A549 (cell line): ENCODE measurements at regions not wholly inside any gene's neighbourhood (a gene's known extent, or its start where the extent isn't known, plus 50 kb on each side); places are given as distances from the start of the nearest gene placed in this dataset.
"Not testable (repeated sequence)": the region's sequence is repeated elsewhere in the genome, so short reads cannot be mapped to it uniquely, and the experiment has no call there.

Experiments used
- ATAC-seq, 2 experiments: fragments of 200-7000 bp in 1 of 2; fragments of >200 bp in 1 of 2; cut with Nextera tagmentation in 1 of 2; cut with Tn5 transposase in 1 of 2; 3 replicates each; pipeline versions ENCODE4 v1.8.0 to v1.9.1; 2018 to 2020; ENCODE audit warnings: mild to moderate bottlenecking in 1 of 2, moderate library complexity in 1 of 2
- CTCF ChIA-PET: fragments of 300-600 bp; sonication (Branson Sonifier 250); formaldehyde crosslinking; extraction: SDS; loops from one replicate; lab custom pipeline; 2021; ENCODE audit warnings: antibody characterized with exemption, inconsistent platforms; lab: Yijun Ruan, JAX
- POLR2A ChIA-PET: fragments of 350-600 bp; formaldehyde crosslinking; extraction: SDS; loops from one replicate; lab custom pipeline; 2021; ENCODE audit warnings: antibody characterized with exemption, inconsistent platforms; lab: Yijun Ruan, JAX
- DNase-seq, 2 experiments: peaks; one replicate each; pipeline versions ENCODE4 v3.0.0 to v3.0.0-alpha.2; 2011 to 2016; ENCODE audit warnings: low read depth in 1 of 2, low spot score in 1 of 2
- FAIRE-seq: peaks from 2 replicates; lab custom pipeline; 2011; peaks lifted over from hg19 to GRCh38; lab: Jason Lieb, UNC
- H3K27ac ChIP-seq, 2 experiments: fragments of >200 bp; sonication (Bioruptor Twin); formaldehyde crosslinking; 3 replicates each; pipeline ENCODE4 v1.5.1; 2016 to 2017
- H3K4me1 ChIP-seq: fragments of >200 bp; sonication (Bioruptor Twin); formaldehyde crosslinking; 3 replicates; pipeline ENCODE4 v1.6.1; 2016
- H3K4me2 ChIP-seq: fragments of >200 bp; sonication (Bioruptor Twin); formaldehyde crosslinking; 3 replicates; pipeline ENCODE4 v1.6.1; 2016
- H3K4me3 ChIP-seq: fragments of >200 bp; sonication (Bioruptor Twin); formaldehyde crosslinking; 3 replicates; pipeline ENCODE4 v1.5.1; 2016
- H3K9me3 ChIP-seq: fragments of >200 bp; sonication (Bioruptor Twin); formaldehyde crosslinking; 3 replicates; pipeline ENCODE4 v1.6.1; 2016
- ATOH8 ChIP-seq: fragments of 250-450 bp; sonication (Bioruptor Pico); IDR thresholded peaks from 2 replicates; pipeline ENCODE4 v1.5.0; 2020; ENCODE audit warnings: low read depth, mild to moderate bottlenecking, moderate library complexity
- BHLHE40 ChIP-seq: IDR thresholded peaks from 2 replicates; pipeline ENCODE4 v1.6.1; 2012; ENCODE audit warnings: low read depth, low read length, inconsistent platforms
- CBX2 ChIP-seq: fragments of 200-600 bp; sonication (generic); IDR thresholded peaks from 2 replicates; pipeline ENCODE4 v1.6.1; 2016; ENCODE audit warnings: low read depth, mild to moderate bottlenecking, borderline replicate concordance
- CEBPB ChIP-seq, 2 experiments: fragments of >200 bp in 1 of 2; sonication (Bioruptor Twin) in 1 of 2; formaldehyde crosslinking in 1 of 2; IDR thresholded peaks; 2 replicates each; pipeline ENCODE4 v1.6.1; 2012 to 2016
- EHF ChIP-seq: fragments of 250-450 bp; sonication (Bioruptor Pico); IDR thresholded peaks from 2 replicates; pipeline ENCODE4 v1.5.0; 2020; ENCODE audit warnings: mild to moderate bottlenecking
- EHMT2 ChIP-seq: fragments of 200-600 bp; sonication (generic); IDR thresholded peaks from 2 replicates; pipeline ENCODE4 v1.6.1; 2016; ENCODE audit warnings: antibody characterized with exemption, low read depth, mild to moderate bottlenecking, moderate library complexity
- FOXS1 ChIP-seq: fragments of 250-450 bp; sonication (Bioruptor Pico); IDR thresholded peaks from 2 replicates; pipeline ENCODE4 v1.5.0; 2020; ENCODE audit warnings: mild to moderate bottlenecking, moderate library complexity
- GATA3 ChIP-seq: IDR thresholded peaks from 2 replicates; pipeline ENCODE4 v1.6.1; 2012; ENCODE audit warnings: borderline replicate concordance
- HDAC2 ChIP-seq: fragments of 200-600 bp; sonication (generic); IDR thresholded peaks from 2 replicates; pipeline ENCODE4 v1.6.1; 2016
- HES2 ChIP-seq: fragments of >200 bp; sonication (Bioruptor Twin); formaldehyde crosslinking; IDR thresholded peaks from 2 replicates; pipeline ENCODE4 v1.6.1; 2016
- HMGXB4 ChIP-seq: fragments of 250-450 bp; sonication (Bioruptor Pico); IDR thresholded peaks from 2 replicates; pipeline ENCODE4 v1.5.0; 2021; ENCODE audit warnings: mild to moderate bottlenecking, moderate library complexity, borderline replicate concordance
- HOXA7 ChIP-seq: fragments of 250-450 bp; sonication (Bioruptor Pico); IDR thresholded peaks from 2 replicates; pipeline ENCODE4 v1.5.0; 2020; ENCODE audit warnings: mild to moderate bottlenecking, moderate library complexity
- HOXB5 ChIP-seq: fragments of 250-450 bp; sonication (Bioruptor Pico); IDR thresholded peaks from 2 replicates; pipeline ENCODE4 v1.5.0; 2020; ENCODE audit warnings: mild to moderate bottlenecking, moderate library complexity
- JUN ChIP-seq, 2 experiments: fragments of >200 bp; sonication (Bioruptor Twin); formaldehyde crosslinking; IDR thresholded peaks; 2 replicates in 1 of 2; 3 replicates in 1 of 2; pipeline ENCODE4 v1.6.1; 2016 to 2017
- KDM5A ChIP-seq: fragments of 200-600 bp; sonication (generic); IDR thresholded peaks from 2 replicates; pipeline ENCODE4 v1.6.1; 2016; ENCODE audit warnings: antibody characterized with exemption, mild to moderate bottlenecking
- MYC ChIP-seq: IDR thresholded peaks from 2 replicates; pipeline ENCODE4 v1.6.1; 2012; ENCODE audit warnings: mild to moderate bottlenecking, inconsistent platforms, low read length, improper control_type of control experiment, borderline replicate concordance
- NFE2L2 ChIP-seq: fragments of 150-350 bp; conservative IDR thresholded peaks from 2 replicates; pipeline ENCODE4 v1.6.1; 2014; ENCODE audit warnings: low read length
- NPAS2 ChIP-seq: fragments of 250-450 bp; sonication (Bioruptor Pico); IDR thresholded peaks from 2 replicates; pipeline ENCODE4 v1.8.0; 2022; ENCODE audit warnings: mild to moderate bottlenecking, moderate library complexity, borderline replicate concordance
- NR3C1 ChIP-seq: fragments of >200 bp; sonication (Bioruptor Twin); formaldehyde crosslinking; IDR thresholded peaks from 3 replicates; pipeline ENCODE4 v1.6.1; 2017
- POLR2A ChIP-seq: IDR thresholded peaks from 2 replicates; pipeline ENCODE4 v1.6.1; 2012; ENCODE audit warnings: mild to moderate bottlenecking, low read length
- RARB ChIP-seq: fragments of 250-450 bp; sonication (Bioruptor Pico); IDR thresholded peaks from 2 replicates; pipeline ENCODE4 v1.8.0; 2021; ENCODE audit warnings: mild to moderate bottlenecking, moderate library complexity
- RFX5 ChIP-seq: fragments of 450-650 bp; IDR thresholded peaks from 2 replicates; pipeline ENCODE4 v1.7.1; 2014; ENCODE audit warnings: antibody characterized with exemption, mild to moderate bottlenecking, moderate library complexity
- RNF2 ChIP-seq: fragments of 200-600 bp; sonication (generic); IDR thresholded peaks from 2 replicates; pipeline ENCODE4 v1.6.1; 2016; ENCODE audit warnings: low read depth, mild to moderate bottlenecking, antibody characterized with exemption, moderate library complexity, borderline replicate concordance
- TFCP2L1 ChIP-seq: fragments of 250-450 bp; sonication (Bioruptor Pico); IDR thresholded peaks from 2 replicates; pipeline ENCODE4 v1.5.0; 2021; ENCODE audit warnings: mild to moderate bottlenecking
- TP53 ChIP-seq: fragments of 250-450 bp; sonication (Bioruptor Pico); IDR thresholded peaks from 2 replicates; pipeline ENCODE4 v1.5.0; 2021; ENCODE audit warnings: mild to moderate bottlenecking, moderate library complexity
- USF2 ChIP-seq: fragments of 450-650 bp; IDR thresholded peaks from 2 replicates; pipeline ENCODE4 v1.6.1; 2014; ENCODE audit warnings: antibody characterized with exemption
- ZFP36 ChIP-seq: fragments of 450-650 bp; IDR thresholded peaks from 2 replicates; pipeline ENCODE4 v1.6.1; 2014; ENCODE audit warnings: borderline replicate concordance; ENCODE audit not compliant: partially characterized antibody
- ZNF302 ChIP-seq: fragments of 250-450 bp; sonication (Bioruptor Pico); IDR thresholded peaks from 2 replicates; pipeline ENCODE4 v1.9.0; 2021; ENCODE audit warnings: inconsistent platforms, mild to moderate bottlenecking, moderate library complexity
- WGBS: methylation state at CpG from one replicate; pipeline ENCODE4 v1.1.6; 2017; ENCODE audit errors: missing lambda C conversion rate; 5-methylcytosine and 5-hydroxymethylcytosine counted together

GRCh38 chr16:9630985-9631384 is 539.5 kb downstream of the HAPSTR1 start (continued):
- TF ChIP-seq MYC (no peak), EHF (no peak), JUN (IDR thresholded peaks at IDR 0.05) (no peak), RFX5 (no peak), ZNF302 (CRISPR knock-in tag) (no peak), USF2 (no peak), HES2 (no peak), NPAS2 (no peak)

- H3K4me3 ChIP-seq = no peak overlapping the region
- no peak for DNase-seq
- TF ChIP-seq NPAS2 (no peak), ATOH8 (CRISPR knock-in tag) (no peak), FOXS1 (no peak), CEBPB (IDR thresholded peaks at IDR 0.05) (no peak), GATA3 (no peak), HDAC2 (no peak), EHF (no peak), EHMT2 (no peak), RARB (CRISPR knock-in tag) (no peak), HOXB5 (CRISPR knock-in tag) (no peak)
- TF ChIP-seq, all 56 proteins: peak for 0
- no peak for FAIRE-seq
- 3% methylated on average over 6 of the region's 6 CpGs for WGBS
- POLR2A ChIA-PET = no interaction called here
- CTCF ChIA-PET = interaction anchor here (1.2 kb wide), 1 partner anchor 24 kb away, joined by 4 read pairs; no protein-coding TSS in a partner anchor
- no peaks in the 10 kb centered on the region for H3K9me3 ChIP-seq
- no peak overlapping the region for H3K27ac ChIP-seq
- no peak overlapping the region for H3K4me2 ChIP-seq
- ATAC-seq = no peak
- no peaks in the 10 kb centered on the region for H3K4me1 ChIP-seq
Observed at GRCh38 chr16:9633844-9634243, 542.4 kb downstream of the HAPSTR1 start.

GRCh38 chr16:9635150-9635720 is 543.8 kb downstream of the HAPSTR1 start:
- H3K4me2 ChIP-seq, H3K4me3 ChIP-seq, DNase-seq, POLR2A ChIA-PET, H3K9me3 ChIP-seq, FAIRE-seq, CTCF ChIA-PET, H3K4me1 ChIP-seq, ATAC-seq, H3K27ac ChIP-seq: not testable (repeated sequence)
- 54% methylated on average over 11 of the region's 11 CpGs for WGBS

- FAIRE-seq (no peak), DNase-seq (no peak), ATAC-seq (no peak)
- ChIA-PET CTCF (interaction anchor here (1.2 kb wide), 1 partner anchor 385 kb away, joined by 3 read pairs; no protein-coding TSS in a partner anchor), POLR2A (no interaction called here)
- Histone ChIP-seq H3K27ac (no peak overlapping the region), H3K9me3 (no peaks in the 10 kb centered on the region), H3K4me2 (no peak overlapping the region), H3K4me1 (no peaks in the 10 kb centered on the region), H3K4me3 (no peak overlapping the region)
- 5% methylated on average over 3 of the region's 3 CpGs for WGBS
- no peak for TF ChIP-seq NFE2L2
- TF ChIP-seq FOXS1 = no peak
- TF ChIP-seq HOXB5 (CRISPR knock-in tag) = no peak
- no peak for TF ChIP-seq NR3C1
- TF ChIP-seq CEBPB (IDR thresholded peaks at IDR 0.05) = no peak
- no peak for TF ChIP-seq RNF2
- TF ChIP-seq KDM5A = no peak
- no peak for TF ChIP-seq CBX2
- TF ChIP-seq TFCP2L1 = no peak
- no peak for TF ChIP-seq HOXA7 (CRISPR knock-in tag)
- TF ChIP-seq BHLHE40 = no peak
- TF ChIP-seq USF2 = no peak
- no peak for TF ChIP-seq TP53 (CRISPR knock-in tag)
- TF ChIP-seq JUN (IDR thresholded peaks at IDR 0.05) = no peak
- TF ChIP-seq POLR2A = no peak
- TF ChIP-seq HMGXB4 (CRISPR knock-in tag) = no peak
- no peak for TF ChIP-seq ZFP36
Observed at GRCh38 chr16:9644258-9644657, 538.0 kb downstream of the GRIN2A start.
